ENCODE measurements at regions not wholly inside any gene's neighbourhood (a gene's known extent, or its start where the extent isn't known, plus 50 kb on each side); places are given as distances from the start of the nearest gene placed in this dataset.

GRCh38 chr12:94756789-94757188 lies 106.4 kb upstream of the TMCC3 start:
- no peak overlapping the region for H3K27ac ChIP-seq
- H3K27me3 ChIP-seq (replicated peaks in 1 of 7) = no peaks in the 10 kb centered on the region
- no peaks in the 10 kb centered on the region for H3K9me3 ChIP-seq
- no peaks in the 10 kb centered on the region for H3K4me1 ChIP-seq
- TF ChIP-seq, protein P1, sequence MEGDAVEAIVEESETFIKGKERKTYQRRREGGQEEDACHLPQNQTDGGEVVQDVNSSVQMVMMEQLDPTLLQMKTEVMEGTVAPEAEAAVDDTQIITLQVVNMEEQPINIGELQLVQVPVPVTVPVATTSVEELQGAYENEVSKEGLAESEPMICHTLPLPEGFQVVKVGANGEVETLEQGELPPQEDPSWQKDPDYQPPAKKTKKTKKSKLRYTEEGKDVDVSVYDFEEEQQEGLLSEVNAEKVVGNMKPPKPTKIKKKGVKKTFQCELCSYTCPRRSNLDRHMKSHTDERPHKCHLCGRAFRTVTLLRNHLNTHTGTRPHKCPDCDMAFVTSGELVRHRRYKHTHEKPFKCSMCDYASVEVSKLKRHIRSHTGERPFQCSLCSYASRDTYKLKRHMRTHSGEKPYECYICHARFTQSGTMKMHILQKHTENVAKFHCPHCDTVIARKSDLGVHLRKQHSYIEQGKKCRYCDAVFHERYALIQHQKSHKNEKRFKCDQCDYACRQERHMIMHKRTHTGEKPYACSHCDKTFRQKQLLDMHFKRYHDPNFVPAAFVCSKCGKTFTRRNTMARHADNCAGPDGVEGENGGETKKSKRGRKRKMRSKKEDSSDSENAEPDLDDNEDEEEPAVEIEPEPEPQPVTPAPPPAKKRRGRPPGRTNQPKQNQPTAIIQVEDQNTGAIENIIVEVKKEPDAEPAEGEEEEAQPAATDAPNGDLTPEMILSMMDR (IDR thresholded peaks at IDR 0.05 in 8 of 11, conservative IDR thresholded peaks at IDR 0.05 in 3 of 11) = no peak
- TF ChIP-seq POLR2A (IDR thresholded peaks at IDR 0.05) = no peak
- no peak for TF ChIP-seq POLR2AphosphoS5 (IDR thresholded peaks at IDR 0.05)
- DNase-seq = no peak
- H3K36me3 ChIP-seq = no peaks in the 10 kb centered on the region
- 44 to 69% (median 63%) methylated on average over 2 of the region's 2 CpGs for WGBS, 5 donors
- H3K4me3 ChIP-seq = no peak overlapping the region
- intact Hi-C loops (cut with DNase I; ENCODE audit: low total_unique reads) = no loop called here

GRCh38 chr12:94755598-94755997 lies 105.2 kb upstream of the TMCC3 start:
- H3K27ac ChIP-seq = no peak overlapping the region
- no peak for DNase-seq
- no peak for TF ChIP-seq POLR2A (IDR thresholded peaks at IDR 0.05)
- no peak for TF ChIP-seq POLR2AphosphoS5 (IDR thresholded peaks at IDR 0.05)
- TF ChIP-seq, protein P1 (IDR thresholded peaks at IDR 0.05 in 8 of 11, conservative IDR thresholded peaks at IDR 0.05 in 3 of 11) = no peak
- H3K4me1 ChIP-seq = no peaks in the 10 kb centered on the region
- 90 to 95% (median 93%) methylated on average over 4 of the region's 4 CpGs for WGBS, 5 donors
- no peaks in the 10 kb centered on the region for H3K36me3 ChIP-seq
- intact Hi-C loops (cut with DNase I; ENCODE audit: low total_unique reads) = no loop called here
- H3K9me3 ChIP-seq = no peaks in the 10 kb centered on the region
- H3K27me3 ChIP-seq (replicated peaks in 1 of 7) = no peaks in the 10 kb centered on the region
- no peak overlapping the region for H3K4me3 ChIP-seq

DNA sequence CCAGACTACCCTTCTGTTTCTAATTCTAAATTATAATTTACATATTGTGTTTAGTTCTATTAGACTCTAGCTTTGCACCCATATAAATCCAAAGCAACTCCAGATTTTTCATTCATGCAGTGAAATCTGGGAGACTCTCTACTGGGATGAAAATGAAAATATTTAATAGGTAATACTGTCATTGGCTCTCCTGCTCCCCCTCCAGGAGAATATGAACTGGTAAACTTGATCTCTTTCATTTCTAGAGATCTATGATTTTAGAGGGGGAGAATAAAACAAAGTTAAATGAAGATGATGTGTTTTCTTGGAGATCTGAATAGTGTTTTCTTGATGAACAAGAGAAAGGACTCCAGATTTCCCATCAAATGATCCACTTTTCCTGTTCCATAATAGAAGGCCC lies 104.3 kb upstream of the TMCC3 start:
- TF ChIP-seq, protein P1 (IDR thresholded peaks at IDR 0.05 in 8 of 11, conservative IDR thresholded peaks at IDR 0.05 in 3 of 11) = peak in 3 of 11 experiments; percentile 15 to 28 (median 20)
- no peak for TF ChIP-seq POLR2A (IDR thresholded peaks at IDR 0.05)
- Histone ChIP-seq H3K4me1 (no peaks in the 10 kb centered on the region), H3K4me3 (no peak overlapping the region), H3K27ac (no peak overlapping the region), H3K9me3 (no peaks in the 10 kb centered on the region), H3K36me3 (no peaks in the 10 kb centered on the region), H3K27me3 (replicated peaks in 1 of 7) (no peaks in the 10 kb centered on the region)
- DNase-seq = no peak
- intact Hi-C loops (cut with DNase I; ENCODE audit: low total_unique reads) = no loop called here

DNA sequence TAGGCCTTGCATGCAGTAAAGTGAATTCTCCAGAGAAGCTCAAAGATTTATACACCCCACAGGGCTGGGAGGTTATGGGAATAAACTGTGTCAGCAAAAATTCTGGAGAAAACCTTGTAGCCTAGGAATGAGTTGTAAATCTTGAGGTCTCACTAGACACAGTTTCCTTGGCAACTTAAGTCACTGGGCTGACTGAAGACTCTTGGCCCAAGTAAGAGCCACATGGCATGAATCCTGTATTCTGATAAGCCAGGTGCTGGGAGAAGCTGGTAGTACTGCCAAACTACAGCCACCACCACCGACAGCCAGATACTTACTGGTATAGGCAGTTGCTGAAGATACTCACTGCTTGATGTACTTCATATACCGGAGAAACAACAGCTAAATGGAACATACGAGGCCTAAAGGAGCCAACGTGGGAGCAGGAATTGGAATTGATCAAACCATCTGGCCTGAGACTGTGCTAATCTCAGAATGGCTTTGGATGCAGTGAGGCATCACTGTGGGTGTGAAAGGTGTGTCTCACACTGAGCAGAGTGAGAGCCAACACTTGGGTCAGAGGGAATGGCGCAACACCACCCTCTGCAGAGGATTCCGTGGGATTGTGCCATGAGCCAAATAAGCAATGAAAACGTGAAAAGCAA lies 102.8 kb upstream of the TMCC3 start:
- Histone ChIP-seq H3K9me3 (no peaks in the 10 kb centered on the region), H3K36me3 (no peaks in the 10 kb centered on the region), H3K4me1 (no peaks in the 10 kb centered on the region), H3K4me3 (no peak overlapping the region), H3K27ac (no peak overlapping the region), H3K27me3 (replicated peaks in 1 of 7) (no peaks in the 10 kb centered on the region)
- intact Hi-C loops (cut with DNase I; ENCODE audit: low total_unique reads) = no loop called here
- 86 to 94% (median 88%) methylated on average over 7 of the region's 7 CpGs for WGBS, 5 donors
- no peak for DNase-seq
- TF ChIP-seq POLR2AphosphoS5 (IDR thresholded peaks at IDR 0.05) (no peak), POLR2A (IDR thresholded peaks at IDR 0.05) (no peak)
- TF ChIP-seq, protein P1 (IDR thresholded peaks at IDR 0.05 in 8 of 11, conservative IDR thresholded peaks at IDR 0.05 in 3 of 11) = no peak
